ENCODE measurements at regions not wholly inside any gene's neighbourhood (a gene's known extent, or its start where the extent isn't known, plus 50 kb on each side); places are given as distances from the start of the nearest gene placed in this dataset.
A peak's percentile ranks its signal among the peaks of the same experiment; 100 is the strongest.

GRCh38 chr11:104672897-104673296, 225.4 kb downstream of the CASP12 start:
- no peak for TF ChIP-seq CTCF (conservative IDR thresholded peaks at IDR 0.05; ENCODE audit: low read depth)

GRCh38 chr11:104668797-104669463, 229.3 kb downstream of the CASP12 start:
- DNase-seq (ENCODE audit: low spot score) = peak; percentile 51
- CTCF ChIA-PET = no interaction called here
- TF ChIP-seq CTCF (conservative IDR thresholded peaks at IDR 0.05; ENCODE audit: low read depth) = no peak
- H3K27ac ChIP-seq = no peak overlapping the region
- POLR2A ChIA-PET (ENCODE audit: low non-redundant PET) = no interaction called here

More at GRCh38 chr11:104672897-104673296, 225.4 kb downstream of the CASP12 start:
- DNase-seq (ENCODE audit: low spot score) = no peak
- CTCF ChIA-PET = no interaction called here
- POLR2A ChIA-PET (ENCODE audit: low non-redundant PET) = no interaction called here
- no peak overlapping the region for H3K27ac ChIP-seq

GRCh38 chr11:104666624-104667023, 231.6 kb downstream of the CASP12 start:
- ChIA-PET CTCF (no interaction called here), POLR2A (ENCODE audit: low non-redundant PET) (no interaction called here)
- H3K27ac ChIP-seq = no peak overlapping the region

GRCh38 chr11:104665641-104666040, 232.6 kb downstream of the CASP12 start:
- no peak overlapping the region for H3K27ac ChIP-seq
- no peak for TF ChIP-seq CTCF (conservative IDR thresholded peaks at IDR 0.05; ENCODE audit: low read depth)
- POLR2A ChIA-PET (ENCODE audit: low non-redundant PET) = no interaction called here
- CTCF ChIA-PET = no interaction called here
- DNase-seq (ENCODE audit: low spot score) = no peak

More at GRCh38 chr11:104666624-104667023, 231.6 kb downstream of the CASP12 start:
- no peak for DNase-seq (ENCODE audit: low spot score)
- no peak for TF ChIP-seq CTCF (conservative IDR thresholded peaks at IDR 0.05; ENCODE audit: low read depth)

GRCh38 chr11:104663190-104664140, 234.8 kb downstream of the CASP12 start:
- ChIA-PET CTCF (interaction anchor here (0.6 to 0.7 kb wide), 2 partner anchors 387 to 775 kb away, joined by 3 read pairs; no protein-coding TSS in a partner anchor), POLR2A (ENCODE audit: low non-redundant PET) (no interaction called here)
- no peak for DNase-seq (ENCODE audit: low spot score)
- no peak for TF ChIP-seq CTCF (conservative IDR thresholded peaks at IDR 0.05; ENCODE audit: low read depth)
- H3K27ac ChIP-seq = no peak overlapping the region

- H3K27ac ChIP-seq = no peak overlapping the region
- CTCF ChIA-PET = no interaction called here
- TF ChIP-seq CTCF (conservative IDR thresholded peaks at IDR 0.05; ENCODE audit: low read depth) = no peak
- POLR2A ChIA-PET (ENCODE audit: low non-redundant PET) = no interaction called here
- no peak for DNase-seq (ENCODE audit: low spot score)
Observed at GRCh38 chr11:104661901-104662300, 236.4 kb downstream of the CASP12 start.
